NT2/D1 (cell line): ENCODE measurements at regions not wholly inside any gene's neighbourhood (a gene's known extent, or its start where the extent isn't known, plus 50 kb on each side); places are given as distances from the start of the nearest gene placed in this dataset.

Source experiments
- YY1 ChIP-seq: IDR thresholded peaks from 2 replicates; pipeline ENCODE4 v1.6.1; 2011; ENCODE audit not compliant: insufficient read length, insufficient read depth
- ZNF274 ChIP-seq: IDR thresholded peaks from 2 replicates; pipeline ENCODE4 v1.6.1; 2011; ENCODE audit warnings: mild to moderate bottlenecking, low read depth, low read length

DNA sequence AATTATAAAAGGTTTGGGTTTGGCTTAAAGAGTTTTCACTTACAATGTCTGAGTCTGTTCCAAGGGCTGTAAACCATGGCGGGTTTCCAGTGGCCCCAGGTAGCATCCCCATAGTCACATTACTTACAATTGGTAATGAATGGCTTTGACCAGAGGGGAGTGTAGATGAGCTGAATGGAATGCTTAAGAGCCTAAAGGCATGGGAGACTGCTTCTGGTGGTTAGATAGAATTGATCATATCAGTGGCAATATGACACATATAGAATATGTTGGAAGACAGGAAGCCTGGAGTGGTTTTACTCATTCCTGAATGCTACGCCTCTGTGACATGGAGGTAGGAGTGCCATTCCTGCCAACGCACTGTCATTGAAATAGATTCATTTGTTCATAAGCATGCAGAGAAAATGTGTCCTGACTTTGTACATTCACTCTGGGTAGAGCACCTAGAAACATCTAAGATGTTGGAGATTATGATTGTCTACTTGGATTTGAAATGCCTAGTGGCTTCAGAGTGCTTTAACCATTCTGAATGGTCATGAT lies 183.3 kb downstream of the BLID start:
- TF ChIP-seq ZNF274 (no peak), YY1 (no peak)
